DMS79 (cell line): ENCODE measurements at regions not wholly inside any gene's neighbourhood (a gene's known extent, or its start where the extent isn't known, plus 50 kb on each side); places are given as distances from the start of the nearest gene placed in this dataset.
"Not testable (repeated sequence)": the region's sequence is repeated elsewhere in the genome, so short reads cannot be mapped to it uniquely, and the experiment has no call there.

Experiments
- DNase-seq: peaks from one replicate; lab custom pipeline; 2025; lab: John Stamatoyannopoulos, UW

DNA sequence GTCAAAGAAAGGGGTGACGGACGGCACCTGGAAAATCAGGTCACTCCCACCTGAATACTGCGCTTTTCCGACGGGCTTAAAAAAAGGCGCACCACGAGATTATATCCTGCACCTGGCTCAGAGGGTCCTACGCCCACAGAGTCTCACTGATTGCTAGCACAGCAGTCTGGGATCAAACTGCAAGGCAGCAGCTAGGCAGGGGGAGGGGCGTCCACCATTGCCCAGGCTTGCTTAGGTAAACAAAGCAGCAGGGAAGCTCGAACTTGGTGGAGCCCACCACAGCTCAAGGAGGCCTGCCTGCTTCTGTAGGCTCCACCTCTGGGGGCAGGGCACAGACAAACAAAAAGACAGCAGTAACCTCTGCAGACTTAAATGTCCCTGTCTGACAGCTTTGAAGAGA is 277.3 kb upstream of the ST8SIA4 start:
- DNase-seq, result not testable (repeated sequence)

DNA sequence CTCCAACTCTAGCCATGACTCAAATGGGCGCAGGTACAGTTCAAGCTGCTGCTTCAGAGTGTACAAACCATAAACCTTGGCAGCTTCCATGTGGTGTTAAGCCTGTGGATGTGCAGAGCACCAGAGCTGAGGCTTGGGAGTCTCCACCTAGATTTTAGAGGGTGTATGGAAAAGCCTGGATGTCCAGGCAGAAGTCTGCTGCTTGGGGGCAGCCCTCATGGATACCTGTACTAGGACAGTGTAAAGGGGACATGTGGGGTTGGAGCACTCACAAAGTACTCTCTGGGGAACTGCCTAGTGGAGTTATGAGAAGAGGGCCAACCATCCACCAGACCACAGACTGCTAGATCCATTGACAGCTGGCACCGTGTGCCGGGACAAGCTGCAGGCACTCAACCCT is 273.5 kb upstream of the ST8SIA4 start:
- no peak for DNase-seq

GRCh38 chr5:101174981-101175380 is 271.9 kb upstream of the ST8SIA4 start:
- DNase-seq, result no peak

- DNase-seq, result no peak
Observed at GRCh38 chr5:101163088-101163487, 260.0 kb upstream of the ST8SIA4 start.

DNA sequence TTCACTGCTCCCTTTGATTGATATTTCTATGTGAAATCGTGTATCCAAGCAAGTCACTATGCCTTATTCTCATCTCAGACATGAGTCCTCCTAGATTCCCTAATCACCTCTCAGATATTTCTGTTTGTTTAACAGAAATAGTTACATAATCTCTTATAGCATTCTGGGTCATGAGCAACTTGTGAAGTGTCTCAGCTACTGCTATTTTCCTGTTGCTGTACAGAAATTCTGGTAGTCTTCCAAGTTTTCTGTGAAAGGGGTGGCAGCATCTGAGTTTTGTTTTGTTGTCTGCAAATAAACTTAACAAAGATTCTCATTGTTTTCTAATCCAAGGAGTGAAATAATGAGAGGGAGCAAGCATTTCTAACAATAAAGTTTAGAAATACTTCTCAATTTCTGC is 256.9 kb upstream of the ST8SIA4 start:
- DNase-seq, result no peak

- no peak for DNase-seq
Observed at GRCh38 chr5:101159006-101159405, 255.9 kb upstream of the ST8SIA4 start.

DNA sequence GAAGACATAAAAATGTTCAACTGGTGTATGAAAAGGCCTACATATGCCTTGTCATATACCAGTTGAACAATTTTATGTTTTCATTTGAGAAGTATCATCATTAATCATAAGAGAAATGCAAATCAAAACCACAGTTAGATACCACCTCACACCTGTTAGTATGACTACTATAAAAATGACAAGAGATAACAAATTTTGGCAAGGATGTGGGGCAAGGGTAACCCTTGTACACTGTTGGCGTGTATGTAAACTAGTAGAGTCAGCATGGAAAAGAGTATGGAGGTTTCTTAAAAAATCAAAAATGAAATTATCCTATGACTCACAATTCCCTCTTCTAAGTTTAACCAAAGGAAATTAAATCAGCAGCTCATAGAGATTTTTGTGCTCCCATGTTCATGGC is 250.4 kb upstream of the ST8SIA4 start:
- no peak for DNase-seq

DNA sequence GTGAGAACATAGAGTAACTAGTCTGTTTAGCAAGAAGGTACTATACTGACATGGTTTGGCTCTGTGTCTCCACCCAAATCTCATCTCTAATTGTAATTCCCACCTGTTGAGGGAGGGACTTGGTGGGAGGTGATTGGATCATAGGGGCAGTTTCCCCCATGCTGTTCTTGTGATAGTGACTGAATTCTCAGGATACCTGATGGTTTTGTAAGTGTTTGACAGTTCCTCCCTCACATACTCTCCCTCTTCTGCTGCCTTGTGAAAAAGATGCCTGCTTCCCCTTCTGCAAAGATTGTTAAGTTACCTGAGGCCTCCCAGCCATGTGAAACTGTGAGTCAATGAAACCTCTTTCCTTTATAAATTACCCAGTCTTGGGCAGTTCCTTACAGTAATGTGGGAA is 240.4 kb upstream of the ST8SIA4 start:
- DNase-seq, result no peak

- DNase-seq, result no peak
Observed at GRCh38 chr5:101142102-101142501, 239.0 kb upstream of the ST8SIA4 start.

DNA sequence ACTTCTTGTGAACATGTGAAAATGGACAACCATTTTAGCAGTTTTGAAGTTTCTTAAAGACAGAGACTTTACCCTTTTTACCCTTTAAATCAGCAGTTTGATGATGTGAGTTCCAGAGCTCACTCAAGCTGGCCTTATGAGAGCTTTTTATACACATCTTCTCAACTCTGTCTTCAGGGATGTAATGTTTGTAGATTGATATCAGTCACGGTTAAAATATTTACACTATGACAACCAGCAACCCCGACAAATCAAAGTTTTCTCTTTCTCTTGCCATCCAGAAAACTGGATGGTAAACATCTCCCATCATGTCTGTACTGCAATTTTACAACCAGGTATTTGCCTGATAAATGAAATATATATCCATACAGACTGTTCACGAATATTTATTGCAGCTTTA is 233.4 kb upstream of the ST8SIA4 start:
- DNase-seq, result no peak

DNA sequence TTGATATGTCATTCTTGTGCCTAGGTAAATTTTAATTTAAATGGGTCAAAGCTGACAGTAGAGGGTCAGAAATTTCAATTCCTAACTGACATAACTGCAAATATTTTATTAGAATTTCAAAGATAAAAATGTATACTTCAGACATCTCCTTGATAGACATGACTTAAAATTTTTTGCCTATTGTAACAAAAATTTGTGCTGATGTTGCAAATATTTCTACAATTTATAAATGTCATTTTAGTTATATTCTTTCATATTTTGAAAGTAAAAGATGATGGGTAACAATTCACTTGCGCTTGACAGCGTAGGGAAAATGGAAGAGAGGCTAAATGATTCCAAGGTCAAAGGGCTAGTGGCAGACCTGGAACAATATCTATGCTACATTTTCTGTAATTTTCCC is 220.3 kb upstream of the ST8SIA4 start:
- no peak for DNase-seq

DNA sequence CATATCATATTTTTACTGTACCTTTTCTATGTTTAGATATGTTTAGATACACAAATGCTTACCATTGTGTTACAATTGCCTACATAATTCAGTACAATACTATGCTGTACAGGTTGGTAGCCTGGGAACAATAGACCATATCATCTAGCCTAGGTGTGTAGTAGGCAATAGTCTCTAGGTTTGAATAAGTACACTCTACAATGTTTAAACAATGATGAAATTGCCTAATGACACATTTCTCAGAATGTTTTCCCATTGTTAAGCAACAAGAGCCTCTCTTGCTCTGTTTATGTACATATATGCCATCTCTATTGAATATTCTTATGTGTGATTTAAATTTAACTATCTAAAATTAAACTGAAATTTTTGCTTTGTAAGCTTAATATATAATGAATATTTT is 209.6 kb upstream of the ST8SIA4 start:
- DNase-seq, result no peak

GRCh38 chr5:101103874-101104273 is 200.8 kb upstream of the ST8SIA4 start:
- no peak for DNase-seq

GRCh38 chr5:101102506-101102905 is 199.4 kb upstream of the ST8SIA4 start:
- DNase-seq, result no peak

GRCh38 chr5:101091902-101092301 is 188.8 kb upstream of the ST8SIA4 start:
- DNase-seq, result no peak

GRCh38 chr5:101084353-101084752 is 181.3 kb upstream of the ST8SIA4 start:
- DNase-seq, result no peak

DNA sequence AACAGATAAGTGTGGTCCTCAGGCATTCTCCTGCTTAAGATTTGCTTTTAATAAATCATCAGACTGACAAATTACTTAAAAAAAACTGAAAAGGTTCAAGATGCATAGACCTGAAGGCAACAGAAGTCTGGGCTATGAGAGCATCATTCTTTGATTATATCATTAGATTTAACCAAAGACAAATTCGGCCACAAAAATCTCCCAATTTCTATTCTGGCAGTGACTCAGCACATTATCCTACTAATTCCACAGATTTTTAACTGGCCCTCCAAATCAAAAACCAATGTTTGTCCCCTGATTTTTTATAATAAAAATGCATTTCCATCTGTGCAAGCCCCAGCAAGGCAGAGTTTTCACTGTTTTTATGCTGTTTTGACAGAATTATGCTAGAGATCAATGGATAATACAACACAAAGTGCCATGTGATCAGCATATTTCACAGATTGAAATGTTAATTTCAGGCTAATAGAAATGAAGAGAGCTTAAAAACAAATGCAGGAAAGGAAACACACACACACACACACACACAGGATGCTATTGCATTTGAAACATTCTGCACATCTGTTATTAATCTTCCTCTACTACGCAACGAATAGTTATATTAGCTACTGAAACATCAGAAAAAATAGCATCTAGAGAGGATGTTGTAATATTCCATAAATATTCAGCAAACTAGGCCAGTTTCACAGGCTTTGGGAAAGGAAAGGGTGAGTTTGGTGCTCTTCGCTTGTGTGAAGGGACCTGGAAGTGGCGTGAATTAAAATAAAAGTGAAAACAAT is 177.6 kb upstream of the ST8SIA4 start:
- no peak for DNase-seq

GRCh38 chr5:101068298-101068697 is 165.2 kb upstream of the ST8SIA4 start:
- no peak for DNase-seq

DNA sequence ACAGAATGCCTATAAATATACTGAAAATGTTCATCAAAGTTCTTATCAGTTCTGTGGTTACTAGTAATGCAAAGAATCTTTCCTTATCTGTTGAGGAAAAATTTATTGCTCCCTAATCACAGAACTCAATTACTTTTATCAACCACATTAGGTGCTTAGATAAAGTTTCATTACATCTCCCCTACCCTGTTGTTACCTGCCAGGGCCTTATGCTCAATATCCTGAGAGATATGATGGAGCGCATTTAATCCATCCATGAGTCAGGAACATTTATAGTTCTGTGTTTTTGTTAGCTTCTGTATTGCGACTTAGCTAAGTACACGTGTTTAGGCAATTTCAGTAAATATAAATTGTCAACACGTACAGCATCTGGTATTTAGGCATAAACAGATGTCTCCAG is 164.3 kb upstream of the ST8SIA4 start:
- DNase-seq, result no peak

GRCh38 chr5:101062902-101063301 is 159.8 kb upstream of the ST8SIA4 start:
- no peak for DNase-seq

- no peak for DNase-seq
Observed at GRCh38 chr5:101047181-101047580, 144.1 kb upstream of the ST8SIA4 start.

DNA sequence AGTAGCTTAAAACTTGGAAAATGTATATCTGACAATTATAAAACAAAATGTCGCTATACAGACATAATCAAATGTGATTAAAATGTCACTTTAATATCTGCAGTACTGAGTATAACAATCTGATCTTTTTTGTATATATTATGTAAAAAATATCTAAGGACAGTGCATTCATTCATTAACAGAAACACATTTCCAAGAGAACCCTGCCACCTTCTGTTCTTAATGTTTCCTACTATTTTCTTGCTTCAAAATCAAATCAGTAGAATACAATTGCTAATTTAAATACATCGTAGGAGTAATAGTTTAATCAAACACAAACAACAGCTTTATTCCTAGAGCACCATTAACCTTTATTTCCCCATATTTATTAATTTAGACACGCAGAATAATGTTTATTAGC is 142.6 kb upstream of the ST8SIA4 start:
- no peak for DNase-seq

- DNase-seq, result not testable (repeated sequence)
Observed at GRCh38 chr5:101040002-101040401, 136.9 kb upstream of the ST8SIA4 start.

DNA sequence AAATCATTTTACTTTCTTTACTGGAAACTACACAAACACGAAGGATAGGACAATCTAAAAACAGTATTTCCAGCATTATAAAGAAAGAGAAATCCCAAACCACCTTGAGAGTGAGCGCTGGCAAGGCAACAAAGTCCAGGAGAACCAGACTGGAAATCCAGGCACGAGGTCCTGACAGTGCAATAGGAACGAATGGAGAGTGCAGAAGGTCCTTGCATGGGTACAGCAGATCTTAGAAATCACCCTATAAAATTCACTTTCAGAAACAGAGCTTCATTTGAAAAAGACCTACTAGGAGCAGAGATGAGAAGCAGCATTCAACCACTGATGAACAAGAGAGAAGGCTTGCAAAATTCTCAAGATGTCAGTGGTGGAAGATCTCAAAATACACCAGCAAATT is 133.7 kb upstream of the ST8SIA4 start:
- DNase-seq, result no peak
